ENCODE measurements at regions not wholly inside any gene's neighbourhood (a gene's known extent, or its start where the extent isn't known, plus 50 kb on each side); places are given as distances from the start of the nearest gene placed in this dataset.

DNA sequence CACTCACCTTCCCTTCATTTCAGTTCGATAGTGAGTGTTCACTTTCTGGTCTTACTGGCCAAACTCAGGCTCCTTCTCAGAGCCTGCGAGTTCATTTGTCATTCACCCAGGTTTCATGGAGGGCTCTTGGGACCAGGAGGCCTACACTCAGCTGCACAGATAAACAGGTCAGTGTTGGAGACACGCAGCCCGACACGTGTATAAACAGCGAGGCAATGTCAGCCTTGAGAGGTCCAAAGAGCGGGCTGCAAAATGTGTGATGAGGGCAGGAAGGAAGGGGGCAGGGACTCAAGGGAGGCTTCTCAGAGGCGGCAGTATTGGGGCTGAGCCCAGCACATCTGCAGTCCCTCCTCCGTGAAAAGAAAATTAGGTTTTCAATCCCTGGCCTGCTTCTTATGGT, 82.6 kb upstream of the ZNF618 start:
- TF ChIP-seq CTCF (IDR thresholded peaks at IDR 0.05), result no peak
- TF ChIP-seq POLR2A (IDR thresholded peaks at IDR 0.05), result no peak
